HG03097 (cell line): ENCODE measurements at regions not wholly inside any gene's neighbourhood (a gene's known extent, or its start where the extent isn't known, plus 50 kb on each side); places are given as distances from the start of the nearest gene placed in this dataset.
"Not testable (repeated sequence)": the region's sequence is repeated elsewhere in the genome, so short reads cannot be mapped to it uniquely, and the experiment has no call there.

ENCODE experiments used
- ATAC-seq: cut with Tn5 transposase; IDR thresholded peaks from one replicate; pipeline ENCODE4 v1.9.1; 2021; ENCODE audit not compliant: unreplicated experiment, low FRiP score

DNA sequence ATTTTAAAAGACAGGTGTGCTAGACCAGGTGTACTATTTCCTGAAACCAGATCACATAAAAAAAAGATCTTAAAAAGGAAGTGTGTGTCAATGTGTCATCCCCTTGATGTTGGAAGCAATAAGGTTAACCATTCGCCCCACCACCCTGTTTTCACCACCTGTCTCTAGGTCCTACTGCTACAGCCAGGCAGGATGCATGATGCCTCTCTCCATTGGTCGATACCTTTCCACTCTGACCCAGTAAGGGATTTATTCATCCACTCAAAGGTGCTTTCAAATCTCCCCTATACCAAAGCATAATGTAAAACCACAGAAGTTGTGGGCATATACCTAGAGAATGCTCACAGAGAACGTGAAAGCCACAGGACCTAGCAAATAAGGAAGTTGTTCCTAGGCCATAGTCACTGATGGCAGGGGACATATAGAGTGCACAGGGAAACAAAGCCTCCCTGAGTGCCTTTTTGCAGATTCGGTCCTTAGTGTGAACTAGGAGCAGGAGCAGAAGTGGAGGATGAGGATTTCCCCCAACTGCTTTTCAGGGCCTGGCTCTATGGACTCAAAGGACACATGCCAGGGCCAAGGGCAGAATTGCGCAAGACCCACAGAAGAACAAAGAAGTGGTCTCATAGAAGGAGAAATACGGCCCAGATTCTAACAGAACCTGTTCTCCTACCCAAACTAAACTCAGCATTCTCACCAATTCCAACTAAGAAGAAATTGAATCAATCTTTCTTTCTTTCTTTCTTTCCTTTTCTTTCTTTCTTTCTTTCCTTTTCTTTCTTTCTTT, 631.5 kb upstream of the NRP1 start:
- ATAC-seq, result no peak

DNA sequence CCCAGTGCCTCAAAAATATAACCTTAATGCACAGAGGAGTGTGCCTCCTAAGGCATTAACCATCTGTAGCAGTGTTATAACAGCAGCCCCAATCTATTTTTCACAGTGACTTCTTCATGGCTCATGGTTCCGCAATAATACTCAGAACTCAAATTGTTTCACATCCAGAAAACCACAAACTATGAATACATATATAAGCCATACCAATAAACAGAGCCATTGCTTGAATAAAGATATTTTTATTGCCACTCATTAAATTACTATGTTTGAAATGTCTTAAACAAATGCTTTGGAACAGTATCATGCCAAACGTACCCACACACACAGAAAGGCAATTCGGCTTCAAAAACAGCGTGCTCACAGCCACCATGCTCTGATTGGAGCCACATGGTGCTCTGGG, 629.3 kb upstream of the NRP1 start:
- no peak for ATAC-seq

DNA sequence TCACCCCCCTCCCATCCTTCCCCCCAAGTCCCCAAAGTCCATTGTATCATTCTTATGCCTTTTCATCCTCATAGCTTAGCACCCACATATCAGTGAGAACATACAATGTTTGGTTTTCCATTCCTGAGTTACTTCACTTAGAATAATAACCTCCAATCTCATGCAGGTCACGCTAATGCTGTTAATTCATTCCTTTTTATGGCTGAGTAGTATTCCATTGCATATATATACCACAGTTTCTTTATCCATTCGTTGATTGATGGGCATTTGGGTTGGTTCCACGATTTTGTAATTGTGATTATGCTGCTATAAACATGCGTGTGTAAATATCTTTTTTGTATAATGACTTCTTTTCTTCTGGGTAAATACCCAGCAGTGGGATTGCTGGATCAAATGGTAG, 621.9 kb upstream of the NRP1 start:
- not testable (repeated sequence) for ATAC-seq

DNA sequence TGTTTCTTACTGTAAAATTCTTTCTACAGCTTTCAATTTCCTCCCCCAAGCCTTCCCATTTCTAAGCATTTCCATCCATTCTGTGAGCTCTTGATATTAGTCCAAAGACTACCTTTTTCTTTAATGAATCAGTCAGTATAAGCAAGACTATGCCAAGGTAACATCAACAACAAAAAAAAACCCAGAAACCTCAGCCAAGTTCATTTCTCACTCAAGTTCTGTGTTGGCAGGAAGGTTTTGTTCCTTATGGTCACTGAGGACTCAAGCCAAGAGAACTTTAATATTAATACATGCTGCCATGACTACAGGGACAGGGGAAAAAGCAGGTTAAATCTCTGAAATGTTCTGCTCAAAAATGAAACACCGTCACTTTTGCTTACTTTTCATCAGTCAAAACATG, 621.2 kb upstream of the NRP1 start:
- no peak for ATAC-seq

DNA sequence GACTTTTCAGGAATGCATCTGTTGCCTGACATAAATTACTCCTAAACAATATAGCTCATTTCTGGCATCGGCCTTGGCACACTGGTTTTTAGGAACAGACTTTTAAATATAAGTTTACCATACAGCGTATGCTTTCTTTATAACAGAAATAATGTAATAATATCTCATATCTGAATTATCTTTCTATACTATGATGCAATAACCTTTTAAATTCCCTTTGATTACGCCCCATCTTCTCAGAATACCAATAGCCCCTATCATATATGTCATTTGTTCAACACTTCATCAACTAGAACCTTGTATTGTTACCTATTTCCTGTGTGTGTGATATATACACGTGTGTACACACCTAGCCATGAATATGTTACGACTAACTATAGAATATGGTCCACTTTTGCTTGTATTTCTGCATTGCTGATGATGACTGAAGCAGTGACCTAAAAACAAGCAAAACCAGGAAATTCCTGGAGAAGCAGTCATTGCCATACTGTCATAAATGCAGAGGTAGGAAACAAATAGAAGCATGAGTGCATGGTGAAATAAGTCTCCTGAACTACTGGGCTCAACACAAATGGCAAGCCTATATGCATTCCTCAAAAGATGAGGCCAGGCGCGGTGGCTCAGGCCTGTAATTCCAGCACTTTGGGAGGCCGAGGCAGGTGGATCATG, 618.4 kb upstream of the NRP1 start:
- no peak for ATAC-seq

DNA sequence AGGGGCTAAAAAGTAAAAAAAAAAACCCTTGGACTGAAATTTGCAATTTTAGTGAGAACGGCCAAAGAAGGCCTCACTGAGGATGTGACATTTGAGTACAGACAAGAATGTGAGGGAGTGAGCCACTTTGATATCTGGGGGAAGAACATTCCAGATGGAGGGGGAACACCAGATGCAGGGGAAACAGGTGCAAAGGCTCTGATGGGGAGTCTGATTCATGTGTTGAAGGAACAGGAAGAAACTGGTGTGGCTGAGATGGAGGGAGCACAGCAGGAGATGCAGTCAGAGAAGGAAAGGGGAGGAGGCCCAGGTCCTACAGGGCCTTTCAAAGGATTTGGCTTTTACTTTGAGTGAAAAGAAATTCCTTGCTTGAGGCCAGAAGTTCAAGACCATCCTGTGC, 615.7 kb upstream of the NRP1 start:
- no peak for ATAC-seq

DNA sequence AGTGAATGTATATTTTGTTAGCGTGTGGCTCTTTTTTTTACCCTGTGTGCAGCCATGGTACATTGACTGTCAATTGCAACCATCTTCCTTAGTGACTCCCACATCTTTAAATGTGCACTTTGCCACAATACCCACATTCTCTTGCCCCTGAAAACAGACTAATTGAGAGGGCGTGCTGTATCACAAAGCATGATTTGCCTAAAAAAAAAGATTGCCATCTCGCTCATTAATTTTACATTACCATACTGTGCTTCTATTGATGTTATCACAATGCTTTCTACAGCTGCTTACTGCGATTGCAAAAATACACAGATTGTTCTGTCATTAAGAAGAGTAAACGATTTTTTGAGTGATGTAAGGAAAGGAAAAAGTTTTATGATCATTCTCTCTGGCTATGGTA, 613.1 kb upstream of the NRP1 start:
- ATAC-seq, result no peak

DNA sequence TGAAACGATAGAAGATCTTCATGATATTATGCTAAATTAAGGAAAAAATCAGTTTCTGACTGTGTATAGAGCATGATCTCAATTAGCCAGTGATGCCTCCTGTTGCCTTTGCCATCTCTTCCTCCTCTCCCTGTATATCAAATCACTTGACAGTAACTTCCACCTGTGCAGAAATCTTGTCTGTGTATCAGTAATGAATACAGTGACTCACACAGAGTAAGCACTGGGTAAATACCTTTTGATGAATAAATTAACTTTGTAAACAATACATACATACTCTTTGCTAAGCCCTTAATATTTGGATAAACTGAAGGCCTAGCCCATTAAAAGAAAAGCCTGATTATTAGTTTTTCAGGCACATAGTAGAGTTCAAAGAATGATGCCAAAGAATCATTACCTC, 610.6 kb upstream of the NRP1 start:
- no peak for ATAC-seq

DNA sequence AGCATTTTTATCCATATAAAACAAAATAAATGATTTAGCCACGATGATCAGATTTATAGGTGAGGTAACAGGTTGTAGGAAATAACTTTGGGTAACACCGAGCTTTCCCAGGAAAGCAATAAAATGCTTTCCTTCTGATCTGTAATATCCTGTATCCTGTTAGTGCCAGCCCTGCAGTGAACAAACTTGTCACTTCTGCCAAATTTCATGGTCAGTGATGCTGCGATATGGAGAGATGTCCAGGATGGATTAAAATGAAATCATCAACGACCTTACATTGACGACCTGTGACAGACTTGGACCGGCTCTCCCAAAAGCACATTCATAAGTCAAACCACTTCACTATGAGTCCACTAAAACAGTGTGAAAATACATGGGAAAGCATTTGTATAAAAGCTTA, 608.0 kb upstream of the NRP1 start:
- no peak for ATAC-seq

DNA sequence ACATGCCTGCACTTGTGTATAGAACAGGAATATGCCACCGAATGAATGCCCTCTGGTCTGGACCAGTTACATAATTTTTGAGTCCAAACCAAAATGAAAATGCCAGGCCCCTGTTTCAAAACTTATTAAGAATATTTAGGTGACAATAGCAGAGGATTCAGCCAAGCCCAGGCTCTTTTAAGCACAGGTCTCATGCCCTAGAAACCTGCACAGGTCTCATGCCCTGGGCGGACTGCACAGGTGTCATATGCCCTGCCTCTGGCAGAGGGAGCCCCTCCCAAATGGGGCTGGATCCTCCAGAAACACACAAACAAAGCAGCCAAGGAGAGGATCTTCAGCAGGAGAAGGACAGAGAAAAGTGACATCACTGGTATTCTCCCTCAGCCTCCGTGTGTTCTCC, 605.4 kb upstream of the NRP1 start:
- no peak for ATAC-seq

DNA sequence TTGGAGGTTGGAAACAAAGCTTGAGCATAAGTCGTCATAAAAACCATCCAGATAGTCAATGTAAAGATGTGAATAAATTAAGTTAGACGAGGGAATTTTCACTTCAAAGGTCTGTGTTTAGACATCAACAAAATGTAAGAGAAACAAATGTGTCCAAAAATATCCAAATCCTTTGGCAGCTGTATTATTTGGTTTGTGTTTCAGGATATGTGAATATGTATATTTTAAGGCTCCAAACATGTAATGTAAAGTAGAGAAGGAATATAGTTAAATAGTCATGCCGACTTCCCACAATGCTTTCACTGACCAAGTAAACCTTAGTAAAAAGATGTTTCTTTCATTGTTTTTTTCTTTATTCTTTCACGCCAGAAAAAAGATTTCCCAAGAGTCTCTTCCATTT, 604.9 kb upstream of the NRP1 start:
- no peak for ATAC-seq

DNA sequence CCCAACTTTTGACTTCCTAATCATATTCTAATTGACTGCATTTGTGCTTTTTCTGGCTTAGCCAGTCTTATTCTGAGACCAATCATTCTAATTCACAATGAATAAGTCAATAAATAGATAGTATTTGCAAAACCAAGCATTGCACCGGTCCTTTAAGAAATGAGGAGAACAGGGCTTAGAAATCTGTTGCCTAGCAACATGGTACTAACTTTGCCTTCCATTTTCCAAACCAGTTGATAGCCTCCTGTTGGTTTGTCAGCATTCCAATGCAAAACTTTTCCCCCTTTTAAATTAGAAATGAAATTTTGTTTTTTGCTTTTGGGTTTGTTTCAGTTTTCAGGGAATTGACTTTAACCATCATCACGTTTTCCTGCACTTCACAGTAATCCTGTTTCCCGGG, 603.5 kb upstream of the NRP1 start:
- ATAC-seq, result no peak

DNA sequence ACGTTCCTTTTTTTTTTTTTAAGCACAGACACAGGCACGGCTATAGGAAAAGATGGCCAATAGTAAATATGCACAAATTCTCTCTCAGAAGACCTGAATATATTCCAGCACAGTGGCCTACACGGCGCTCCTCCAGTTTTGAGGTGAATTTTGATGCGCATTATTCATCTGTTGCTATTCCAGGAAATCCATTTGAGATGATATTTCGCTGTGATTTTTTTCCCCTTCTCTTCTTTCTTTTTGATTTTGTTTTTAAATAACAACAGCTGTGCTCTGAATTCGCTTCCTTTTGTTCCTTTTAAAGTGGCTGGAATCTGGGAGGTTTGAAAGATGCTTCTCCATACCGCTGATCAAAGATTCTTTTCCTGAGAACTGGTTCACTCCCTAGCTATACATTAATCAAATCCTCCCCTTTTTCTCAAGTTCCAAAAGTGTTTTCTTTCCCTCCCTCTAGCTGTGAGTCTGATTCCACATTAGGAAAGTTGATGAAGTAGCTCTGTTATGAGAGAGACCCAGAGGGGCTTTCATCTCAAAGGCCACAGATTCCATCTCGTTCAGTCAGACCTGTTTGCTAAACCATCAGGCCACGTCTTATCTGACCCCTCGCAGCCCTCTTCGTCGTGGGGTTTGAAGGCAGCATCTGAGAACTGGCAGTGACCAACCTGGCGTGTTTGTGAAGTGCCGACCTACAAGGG, 602.7 kb upstream of the NRP1 start:
- ATAC-seq, result no peak

DNA sequence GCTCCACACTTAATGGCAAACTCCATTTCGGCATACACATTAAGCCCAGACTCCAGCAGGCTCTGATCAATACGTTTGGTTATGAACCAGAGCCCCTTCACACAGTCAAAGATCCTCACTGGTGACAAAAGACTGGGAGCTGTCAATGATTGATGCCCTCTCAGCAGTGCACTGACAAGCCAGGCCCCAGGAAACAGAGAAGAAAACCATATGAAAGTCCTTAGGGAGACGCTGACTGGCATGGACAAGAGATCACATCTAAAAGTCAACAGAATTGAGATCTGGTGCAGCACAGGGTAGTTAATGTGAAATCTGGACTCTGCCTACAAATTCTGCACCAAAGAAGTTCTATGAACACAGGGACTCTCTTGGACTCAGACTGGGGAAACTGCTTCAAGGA, 600.9 kb upstream of the NRP1 start:
- ATAC-seq, result no peak

DNA sequence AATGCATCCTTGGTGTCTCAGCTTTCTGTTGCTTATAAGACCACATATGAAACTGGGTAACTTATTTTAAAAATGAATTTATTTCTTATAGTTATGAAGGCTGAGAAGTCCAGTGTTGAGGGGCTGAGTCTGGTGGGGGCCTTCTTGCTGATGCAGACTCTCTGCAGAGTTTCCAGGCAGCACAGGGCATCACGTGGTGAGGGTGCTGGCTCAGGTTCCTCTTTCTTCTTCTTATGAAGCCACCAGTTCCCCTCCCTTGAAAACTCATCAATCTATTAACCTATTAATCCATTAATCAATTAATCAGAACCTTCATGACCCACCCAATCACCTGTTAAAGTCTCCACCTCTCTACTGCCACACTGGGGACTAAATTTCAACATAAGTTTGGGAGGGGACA, 595.6 kb upstream of the NRP1 start:
- ATAC-seq, result no peak

DNA sequence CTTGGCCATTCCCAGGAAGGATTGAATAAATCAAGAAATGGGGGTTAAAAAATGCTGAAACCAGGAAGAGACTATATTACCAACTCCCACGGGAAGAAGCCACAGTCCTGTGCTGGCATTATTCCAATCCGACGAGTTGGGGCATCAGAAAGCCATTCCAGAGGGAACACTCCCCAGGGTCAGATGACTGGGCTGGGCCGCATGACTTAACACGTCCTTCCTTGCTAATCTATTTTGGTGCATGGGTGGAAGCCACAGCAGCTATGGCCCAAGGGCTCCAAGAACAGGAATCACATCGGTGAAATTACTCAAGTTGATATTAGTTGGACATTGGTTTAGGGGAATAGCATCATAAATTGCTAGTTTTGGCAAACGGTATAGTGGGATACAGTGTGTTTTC, 592.9 kb upstream of the NRP1 start:
- ATAC-seq, result no peak

DNA sequence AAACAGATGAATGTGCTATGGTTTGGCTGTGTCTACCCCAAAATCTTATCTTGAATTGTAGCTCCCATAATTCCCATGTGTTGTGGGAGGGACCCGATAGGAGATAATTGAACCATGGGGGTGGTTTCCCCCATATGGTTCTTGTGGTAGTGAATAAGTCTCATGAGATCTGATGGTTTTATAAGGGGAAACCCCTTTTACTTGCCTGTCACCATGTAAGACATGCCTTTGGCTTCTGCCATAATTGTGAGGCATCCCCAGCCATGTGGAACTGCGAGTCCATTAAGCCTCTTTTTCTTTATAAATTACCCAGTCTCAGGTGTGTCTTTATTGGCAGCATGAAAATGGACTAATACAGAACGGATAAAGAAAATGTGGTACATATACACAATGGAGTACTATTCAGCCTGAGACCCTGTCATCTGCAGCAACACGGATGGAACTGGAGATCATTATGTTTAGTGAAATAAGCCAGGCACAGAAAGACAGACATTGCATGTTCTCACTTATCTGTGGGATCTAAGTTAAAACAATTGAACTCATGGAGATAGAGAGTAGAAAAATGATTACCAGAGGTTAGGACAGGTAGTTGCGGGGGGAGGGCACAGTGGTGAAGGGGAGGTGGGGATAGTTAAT, 587.6 kb upstream of the NRP1 start:
- no peak for ATAC-seq

DNA sequence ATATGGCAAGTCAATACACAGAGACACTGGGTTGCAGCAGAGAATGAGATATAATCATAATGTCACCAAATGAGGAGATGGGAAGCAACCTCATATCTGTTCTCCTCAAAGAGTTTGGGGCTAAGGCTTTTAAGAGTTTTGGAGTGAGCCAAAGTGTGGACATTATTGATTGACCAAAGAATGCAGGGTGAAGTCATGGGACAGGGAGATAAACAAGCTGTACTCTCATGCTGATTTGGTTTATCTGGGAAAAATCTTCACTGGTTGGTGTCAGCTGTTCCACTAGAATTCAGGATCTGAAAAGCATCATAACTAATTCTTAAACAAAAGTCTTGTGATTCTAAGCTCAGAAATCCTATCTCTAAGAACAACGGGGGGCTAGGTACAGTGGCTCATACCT, 585.9 kb upstream of the NRP1 start:
- no peak for ATAC-seq

DNA sequence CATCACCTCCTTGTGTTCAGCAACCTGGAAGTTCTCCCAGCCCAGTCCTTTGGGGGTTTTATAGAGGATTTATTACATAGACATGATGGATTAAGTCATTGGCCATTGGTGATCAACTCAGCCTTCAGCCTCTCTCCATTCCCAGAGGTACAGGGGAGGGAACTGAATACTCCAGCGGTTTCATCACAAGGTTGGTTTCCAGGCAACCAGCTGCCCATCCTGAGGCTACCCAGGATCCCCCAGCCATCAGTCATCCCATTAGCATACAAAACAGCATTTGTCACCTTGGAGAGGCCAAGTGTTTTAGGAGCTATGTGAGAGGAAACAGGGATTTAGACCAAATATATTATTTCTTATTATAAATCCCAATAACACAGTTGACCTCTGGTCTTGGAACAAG, 584.8 kb upstream of the NRP1 start:
- ATAC-seq, result no peak

DNA sequence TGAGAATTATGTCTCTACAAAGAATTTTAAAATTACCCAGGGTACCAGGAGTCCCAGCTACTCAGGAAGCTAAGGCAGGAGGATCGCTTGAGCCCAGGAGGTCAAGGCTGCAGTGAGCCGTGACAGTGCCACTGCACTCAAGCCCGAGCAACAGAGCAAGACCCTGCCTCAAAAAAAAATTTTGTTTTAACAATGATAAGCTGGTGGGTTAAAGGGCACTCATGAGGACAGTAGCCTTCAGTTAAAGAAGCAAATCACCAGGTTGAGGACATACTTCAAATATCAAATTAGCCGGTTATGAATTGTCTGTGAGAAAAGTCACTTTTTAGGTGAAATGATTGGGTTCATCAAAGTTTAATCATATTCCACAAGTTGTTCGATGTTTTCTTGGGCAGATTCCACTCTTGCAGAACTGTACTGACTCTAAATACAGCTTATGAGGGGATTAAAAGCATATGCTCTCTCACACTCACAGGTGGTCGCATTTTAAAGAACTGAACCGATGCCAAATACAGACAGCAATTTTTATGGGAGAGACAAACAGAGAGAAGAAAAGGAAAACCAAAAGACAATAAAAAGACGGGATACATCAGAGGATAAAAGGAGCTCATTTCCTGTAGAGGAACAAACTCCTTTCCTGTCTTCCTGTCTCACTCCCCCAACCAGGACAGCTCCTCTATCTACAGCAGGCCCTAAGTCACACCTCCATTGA, 582.8 kb upstream of the NRP1 start:
- ATAC-seq, result no peak

DNA sequence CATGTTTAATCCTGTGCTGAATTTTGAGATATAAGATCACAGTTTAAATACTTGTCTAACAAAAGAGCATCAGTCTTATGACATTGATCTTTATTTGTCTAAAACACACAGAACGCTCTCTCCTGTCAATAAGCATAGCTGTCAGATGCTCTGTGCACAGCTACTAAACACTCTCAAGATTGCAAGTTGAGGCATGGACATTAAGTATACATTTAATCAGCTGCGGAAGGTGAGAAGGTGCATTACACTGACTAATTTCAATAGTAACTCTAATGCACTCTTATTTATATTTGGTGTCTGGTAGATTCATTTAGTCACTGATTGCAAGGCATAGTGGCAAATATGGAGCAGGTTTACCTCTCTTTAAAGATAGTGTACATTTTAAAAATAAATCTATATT, 580.3 kb upstream of the NRP1 start:
- ATAC-seq, result no peak
